ENCODE measurements at regions not wholly inside any gene's neighbourhood (a gene's known extent, or its start where the extent isn't known, plus 50 kb on each side); places are given as distances from the start of the nearest gene placed in this dataset.
"Not testable (repeated sequence)": the region's sequence is repeated elsewhere in the genome, so short reads cannot be mapped to it uniquely, and the experiment has no call there.

- Histone ChIP-seq H3K9me3 (ENCODE audit: low read length) (no peaks in the 10 kb centered on the region), H4K20me1 (ENCODE audit: insufficient read depth, low read length) (no peaks in the 10 kb centered on the region), H2AFZ (ENCODE audit: low read length) (no peak overlapping the region), H3K36me3 (ENCODE audit: insufficient read depth, low read length) (no peaks in the 10 kb centered on the region), H3K4me1 (ENCODE audit: insufficient read depth, low read length, poor library complexity, severe bottlenecking) (no peaks in the 10 kb centered on the region), H3K4me3 (ENCODE audit: low read depth, low read length, poor library complexity, severe bottlenecking) (no peak overlapping the region), H3K9me2 (ENCODE audit: insufficient read depth, low read length) (no peaks in the 10 kb centered on the region), H3K27ac (ENCODE audit: low read depth, low read length, poor library complexity, severe bottlenecking) (no peak overlapping the region), H3K4me2 (ENCODE audit: low read length) (no peak overlapping the region), H3K79me2 (ENCODE audit: insufficient read depth, low read depth, low read length) (no peaks in the 10 kb centered on the region)
- no peak for DNase-seq (ENCODE audit: low spot score)
- intact Hi-C loops (cut with micrococcal nuclease; ENCODE audit: unreplicated experiment): no loop called here
- ChIA-PET POLR2A (interaction anchor here (0.6 kb wide), 1 partner anchor 130 kb away, joined by 3 read pairs; no protein-coding TSS in a partner anchor), CTCF (ENCODE audit: unreplicated experiment) (no interaction called here)
- TF ChIP-seq EZH2phosphoT487 (IDR thresholded peaks at IDR 0.05; ENCODE audit: borderline replicate concordance, low read depth, low read length) (no peak), CTCF (conservative IDR thresholded peaks at IDR 0.05; ENCODE audit: low read length) (no peak)
- no TSS peak for BruUV-seq (replicated peaks)
Observed at GRCh38 chrX:44775726-44776125, 68.1 kb upstream of the DUSP21 start.

DNA sequence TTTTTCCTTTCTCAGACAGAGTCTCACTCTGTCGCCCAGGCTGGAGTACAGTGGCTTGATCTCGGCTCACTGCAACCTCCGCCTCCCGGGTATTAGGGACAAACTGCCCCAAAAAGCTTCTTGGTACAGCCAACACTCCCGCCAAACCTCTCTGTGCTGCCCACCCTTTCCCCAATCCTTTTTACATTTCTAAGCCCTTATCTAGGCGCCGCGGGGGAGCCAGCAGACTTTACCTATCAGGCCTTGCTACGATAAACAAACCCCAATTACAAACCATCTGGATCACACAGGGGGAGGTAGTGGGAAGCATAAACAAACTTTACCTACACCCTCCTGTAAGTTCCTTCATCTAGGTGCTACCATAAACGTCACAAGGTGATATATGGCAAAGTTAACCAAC is 69.8 kb upstream of the DUSP21 start:
- intact Hi-C loops (cut with micrococcal nuclease; ENCODE audit: unreplicated experiment); H3K4me1 ChIP-seq (ENCODE audit: insufficient read depth, low read length, poor library complexity, severe bottlenecking); H3K9me2 ChIP-seq (ENCODE audit: insufficient read depth, low read length); H3K27ac ChIP-seq (ENCODE audit: low read depth, low read length, poor library complexity, severe bottlenecking); H3K79me2 ChIP-seq (ENCODE audit: insufficient read depth, low read depth, low read length); H3K9me3 ChIP-seq (ENCODE audit: low read length); DNase-seq (ENCODE audit: low spot score); H3K36me3 ChIP-seq (ENCODE audit: insufficient read depth, low read length); POLR2A ChIA-PET; H3K4me2 ChIP-seq (ENCODE audit: low read length); H2AFZ ChIP-seq (ENCODE audit: low read length); H4K20me1 ChIP-seq (ENCODE audit: insufficient read depth, low read length); H3K4me3 ChIP-seq (ENCODE audit: low read depth, low read length, poor library complexity, severe bottlenecking); BruUV-seq (replicated peaks); CTCF ChIA-PET (ENCODE audit: unreplicated experiment): not testable (repeated sequence)

GRCh38 chrX:44770121-44770520 is 73.7 kb upstream of the DUSP21 start:
- no peaks in the 10 kb centered on the region for H3K36me3 ChIP-seq (ENCODE audit: insufficient read depth, low read length)
- no peak for DNase-seq (ENCODE audit: low spot score)
- no peaks in the 10 kb centered on the region for H3K9me2 ChIP-seq (ENCODE audit: insufficient read depth, low read length)
- H3K4me1 ChIP-seq (ENCODE audit: insufficient read depth, low read length, poor library complexity, severe bottlenecking): no peaks in the 10 kb centered on the region
- ChIA-PET POLR2A (no interaction called here), CTCF (ENCODE audit: unreplicated experiment) (no interaction called here)
- no peak for TF ChIP-seq CTCF (conservative IDR thresholded peaks at IDR 0.05; ENCODE audit: low read length)
- no peak for TF ChIP-seq EZH2phosphoT487 (IDR thresholded peaks at IDR 0.05; ENCODE audit: borderline replicate concordance, low read depth, low read length)
- no peaks in the 10 kb centered on the region for H4K20me1 ChIP-seq (ENCODE audit: insufficient read depth, low read length)
- H2AFZ ChIP-seq (ENCODE audit: low read length): no peak overlapping the region
- BruUV-seq (replicated peaks): no TSS peak
- no peaks in the 10 kb centered on the region for H3K9me3 ChIP-seq (ENCODE audit: low read length)
- no peak overlapping the region for H3K4me2 ChIP-seq (ENCODE audit: low read length)
- H3K4me3 ChIP-seq (ENCODE audit: low read depth, low read length, poor library complexity, severe bottlenecking): no peak overlapping the region
- intact Hi-C loops (cut with micrococcal nuclease; ENCODE audit: unreplicated experiment): no loop called here
- no peaks in the 10 kb centered on the region for H3K79me2 ChIP-seq (ENCODE audit: insufficient read depth, low read depth, low read length)
- no peak overlapping the region for H3K27ac ChIP-seq (ENCODE audit: low read depth, low read length, poor library complexity, severe bottlenecking)
